Left ventricle myocardium superior (tissue), 1 donor: ENCODE measurements at regions not wholly inside any gene's neighbourhood (a gene's known extent, or its start where the extent isn't known, plus 50 kb on each side); places are given as distances from the start of the nearest gene placed in this dataset.
A peak's percentile ranks its signal among the peaks of the same experiment; 100 is the strongest.

ENCODE experiments used
- ATAC-seq: fragments of 200-7000 bp; cut with Tn5 transposase; one replicate; pipeline ENCODE4 v1.9.1; 2020; ENCODE audit warnings: mild to moderate bottlenecking, moderate library complexity
- DNase-seq: peaks from one replicate; pipeline ENCODE4 v3.0.0-alpha.2; 2020
- intact Hi-C: fragments of 100-400 bp; cut with micrococcal nuclease; formaldehyde crosslinking; loops from one replicate; pipeline ENCODE4 v1.11.0; 2022
- donor health status: DM: no; HTN: yes; CAD: no; lungs with severe emphysema.

DNA sequence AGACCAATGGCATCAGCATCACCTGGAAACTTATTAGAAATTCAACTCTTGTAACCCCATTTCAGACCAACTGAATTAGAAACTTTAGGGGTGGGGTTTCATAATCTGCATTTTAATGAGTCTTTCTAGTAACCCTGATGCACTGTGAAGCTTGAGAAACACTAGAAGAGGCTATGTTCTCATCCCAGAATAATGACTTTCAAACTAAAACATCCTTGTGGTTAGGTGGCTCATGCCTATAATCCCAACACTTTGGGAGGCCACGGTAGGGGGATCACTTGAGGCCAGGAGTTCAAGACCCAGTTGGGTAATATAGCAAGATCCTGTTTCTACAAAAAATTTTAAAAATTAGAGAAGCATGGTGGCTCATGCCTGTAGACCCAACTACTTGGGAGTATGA lies 402.4 kb downstream of the DLEU7 start:
- no peak for ATAC-seq

GRCh38 chr13:50444726-50445125 lies 398.8 kb downstream of the DLEU7 start:
- intact Hi-C loops, result no loop called here
- peak; percentile 32 for ATAC-seq
- DNase-seq, result no peak

More for the DNA sequence above, 402.4 kb downstream of the DLEU7 start:
- no peak for DNase-seq
- intact Hi-C loops, result no loop called here

DNA sequence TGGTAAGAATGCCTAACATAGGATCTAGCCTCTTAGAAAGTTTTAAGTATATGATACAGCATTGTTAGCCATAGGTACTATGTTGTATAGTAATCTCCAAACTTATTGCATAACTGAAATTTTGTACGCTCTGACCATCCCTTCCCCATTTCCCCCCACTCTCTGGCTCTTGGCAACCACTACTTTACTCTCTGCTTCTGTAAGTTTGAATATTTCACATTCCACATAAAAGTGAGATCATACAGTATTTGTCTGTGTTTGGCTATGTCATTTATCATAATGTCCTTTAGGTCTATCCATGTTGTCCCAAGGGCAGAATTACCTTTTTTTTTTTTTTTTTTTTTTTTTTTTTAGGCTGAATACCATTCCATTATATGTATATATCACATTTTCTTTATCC lies 396.9 kb downstream of the DLEU7 start:
- DNase-seq (no peak), ATAC-seq (no peak)
- intact Hi-C loops, result no loop called here

- intact Hi-C loops, result no loop called here
- DNase-seq (no peak), ATAC-seq (no peak)
Measured at GRCh38 chr13:50448535-50448998, 394.9 kb downstream of the DLEU7 start.

DNA sequence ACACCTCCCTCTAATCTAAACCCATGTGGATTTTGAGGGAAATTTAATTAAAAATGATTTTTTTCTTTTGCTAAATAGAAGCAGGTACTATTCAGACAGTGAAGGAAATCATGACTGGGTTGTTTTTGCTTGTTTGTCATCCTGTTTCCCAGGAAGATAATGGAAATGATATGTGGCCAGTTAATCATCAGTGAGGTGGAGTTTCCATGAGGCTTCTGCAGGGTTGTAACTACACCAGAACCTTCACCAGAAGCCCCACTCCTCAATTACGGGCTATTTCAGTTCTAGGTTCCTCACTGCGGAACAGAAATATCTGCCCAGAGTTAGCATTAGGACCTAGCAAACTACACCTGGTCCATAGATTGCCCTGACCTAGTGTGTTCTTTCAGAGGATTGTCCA lies 394.0 kb downstream of the DLEU7 start:
- intact Hi-C loops, result no loop called here
- ATAC-seq (no peak), DNase-seq (no peak)

DNA sequence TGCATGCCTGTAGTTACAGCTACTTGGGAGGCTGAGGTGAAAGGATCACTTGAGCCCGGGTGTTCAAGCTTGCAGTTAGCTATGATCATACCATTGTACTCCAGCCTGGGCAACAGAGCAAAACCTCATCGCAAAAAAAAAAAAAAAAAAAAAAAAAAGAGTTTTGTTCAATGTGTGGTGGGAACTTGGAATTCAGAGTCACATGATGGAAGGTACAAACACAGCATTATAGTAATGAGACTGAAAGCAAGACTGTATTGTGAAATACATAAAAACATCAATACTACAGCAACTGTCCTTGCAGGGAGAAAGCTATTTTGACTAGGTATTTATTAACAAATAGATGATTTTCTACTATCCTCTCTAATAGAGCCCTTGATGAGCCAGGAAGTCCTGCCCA lies 393.2 kb downstream of the DLEU7 start:
- ATAC-seq (no peak), DNase-seq (no peak)
- intact Hi-C loops, result no loop called here

DNA sequence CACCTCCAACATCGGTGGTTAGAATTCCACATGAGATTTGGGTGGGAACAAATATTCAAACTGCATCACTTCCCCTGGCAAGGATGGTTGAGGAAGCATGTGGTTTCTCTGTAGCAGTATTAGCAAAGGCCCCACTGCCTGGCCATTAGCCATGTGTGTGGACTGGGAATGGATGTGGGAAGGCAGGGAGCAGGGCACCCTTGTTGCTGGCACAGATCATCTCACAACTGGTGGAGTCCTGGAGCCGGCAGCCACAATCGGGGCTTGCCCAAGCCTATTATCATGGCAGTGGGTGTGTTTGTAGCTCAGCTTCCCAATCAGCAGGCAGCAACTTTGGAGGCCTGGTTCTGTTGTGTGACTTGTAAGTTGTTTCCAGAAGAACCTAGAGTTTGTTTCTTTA lies 391.9 kb downstream of the DLEU7 start:
- ATAC-seq, result no peak
- peak; percentile 22 for DNase-seq
- intact Hi-C loops, result no loop called here

GRCh38 chr13:50452028-50452427 lies 391.5 kb downstream of the DLEU7 start:
- DNase-seq (no peak), ATAC-seq (no peak)
- intact Hi-C loops, result no loop called here

- intact Hi-C loops, result no loop called here
- ATAC-seq (peak; percentile 39), DNase-seq (no peak)
Measured at GRCh38 chr13:50452756-50453155, 390.7 kb downstream of the DLEU7 start.

- peak; percentile 56 for ATAC-seq
- DNase-seq, result no peak
- intact Hi-C loops, result no loop called here
Measured at GRCh38 chr13:50453188-50453587, 390.3 kb downstream of the DLEU7 start.

GRCh38 chr13:50456111-50456510 lies 387.4 kb downstream of the DLEU7 start:
- DNase-seq (no peak), ATAC-seq (no peak)
- intact Hi-C loops, result no loop called here

- no peak for DNase-seq
- ATAC-seq, result no peak
- intact Hi-C loops, result no loop called here
Measured at GRCh38 chr13:50457415-50458393, 385.8 kb downstream of the DLEU7 start.

DNA sequence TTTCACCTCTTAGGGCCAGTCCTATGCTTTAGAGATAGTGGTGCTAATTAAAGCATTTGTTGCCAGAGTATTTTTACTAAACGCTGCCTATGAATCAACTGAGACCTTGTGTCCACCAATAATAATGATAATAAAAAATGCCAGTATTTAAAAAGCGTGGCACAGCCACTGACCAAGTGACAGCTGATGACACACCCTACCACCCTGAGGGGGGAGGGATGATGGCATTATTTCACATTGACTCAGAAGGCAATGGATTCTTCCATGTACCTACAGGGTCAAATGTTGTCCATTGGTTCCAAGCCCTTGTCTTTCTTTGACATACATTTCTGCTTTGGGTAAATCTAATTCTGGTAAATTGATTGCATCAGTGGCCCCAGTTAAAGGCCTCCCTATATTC lies 384.4 kb downstream of the DLEU7 start:
- intact Hi-C loops, result no loop called here

GRCh38 chr13:50459658-50460057 lies 383.8 kb downstream of the DLEU7 start:
- intact Hi-C loops, result no loop called here
- ATAC-seq, result no peak
- no peak for DNase-seq

More for the DNA sequence above, 384.4 kb downstream of the DLEU7 start:
- ATAC-seq, result peak; percentile 26
- DNase-seq, result no peak

DNA sequence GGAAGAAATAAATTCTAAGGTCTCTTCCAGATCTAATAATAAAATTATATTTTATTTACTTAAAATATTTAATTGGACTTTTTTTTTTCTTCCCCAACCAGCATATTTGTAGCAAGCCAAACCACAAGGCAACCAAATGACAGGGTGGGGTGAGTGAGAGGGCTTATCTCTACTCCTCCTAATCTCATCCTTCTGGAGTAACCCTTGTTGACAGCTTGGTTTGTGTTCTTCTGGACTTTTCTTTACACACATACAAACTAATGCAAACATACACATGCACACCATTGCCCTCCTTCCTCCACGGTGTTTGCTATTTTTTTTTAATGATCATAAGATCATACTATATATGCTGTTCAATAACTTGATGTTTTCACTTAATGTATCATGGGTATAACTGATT lies 383.1 kb downstream of the DLEU7 start:
- intact Hi-C loops, result no loop called here
- ATAC-seq, result no peak
- no peak for DNase-seq

GRCh38 chr13:50461189-50461588 lies 382.3 kb downstream of the DLEU7 start:
- DNase-seq (no peak), ATAC-seq (no peak)
- intact Hi-C loops, result no loop called here

GRCh38 chr13:50463719-50464118 lies 379.8 kb downstream of the DLEU7 start:
- intact Hi-C loops, result no loop called here
- DNase-seq, result no peak
- no peak for ATAC-seq

GRCh38 chr13:50464349-50465251 lies 378.9 kb downstream of the DLEU7 start:
- ATAC-seq (no peak), DNase-seq (no peak)
- intact Hi-C loops, result no loop called here

DNA sequence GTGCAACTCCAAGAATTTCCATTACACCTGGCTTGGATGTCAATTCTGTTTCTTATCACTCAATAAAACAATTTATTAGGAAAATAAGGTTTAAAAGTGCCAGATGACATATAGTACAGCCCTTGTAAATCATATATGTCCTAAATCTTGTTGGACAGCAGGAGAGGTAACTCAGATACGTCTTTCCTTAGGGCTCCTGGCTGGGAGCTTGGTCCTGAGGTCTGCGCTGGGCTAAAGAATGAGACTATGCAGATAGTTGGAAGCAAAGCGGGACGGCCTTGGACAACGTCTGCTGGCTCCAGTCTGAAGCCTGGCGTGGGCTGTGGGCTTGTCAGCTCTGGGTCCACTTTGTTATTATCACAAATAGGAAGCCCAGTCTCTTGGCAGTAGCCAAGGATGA lies 377.0 kb downstream of the DLEU7 start:
- intact Hi-C loops, result no loop called here
- ATAC-seq, result no peak
- no peak for DNase-seq
